A673 (cell line): ENCODE measurements at regions not wholly inside any gene's neighbourhood (a gene's known extent, or its start where the extent isn't known, plus 50 kb on each side); places are given as distances from the start of the nearest gene placed in this dataset.

Experiments used
- CTCF ChIP-seq: fragments of 300-800, 200-600 bp; sonication (generic); conservative IDR thresholded peaks from 2 replicates; pipeline ENCODE4 v1.5.1; 2017; ENCODE audit warnings: low read depth, mild to moderate bottlenecking, antibody characterized with exemption, low read length, moderate library complexity, mixed read lengths
- EZH2 ChIP-seq: fragments of 200-600 bp; sonication (generic); IDR thresholded peaks from 2 replicates; pipeline ENCODE4 v1.6.1; 2017; ENCODE audit warnings: borderline replicate concordance, low read depth, mild to moderate bottlenecking, mixed read lengths, antibody characterized with exemption, low read length; ENCODE audit not compliant: poor library complexity, severe bottlenecking

GRCh38 chr6:22682979-22683378 is 113.6 kb downstream of the HDGFL1 start:
- TF ChIP-seq CTCF (no peak), EZH2 (no peak)
